ENCODE measurements at regions not wholly inside any gene's neighbourhood (a gene's known extent, or its start where the extent isn't known, plus 50 kb on each side); places are given as distances from the start of the nearest gene placed in this dataset.
"Not testable (repeated sequence)": the region's sequence is repeated elsewhere in the genome, so short reads cannot be mapped to it uniquely, and the experiment has no call there.

DNA sequence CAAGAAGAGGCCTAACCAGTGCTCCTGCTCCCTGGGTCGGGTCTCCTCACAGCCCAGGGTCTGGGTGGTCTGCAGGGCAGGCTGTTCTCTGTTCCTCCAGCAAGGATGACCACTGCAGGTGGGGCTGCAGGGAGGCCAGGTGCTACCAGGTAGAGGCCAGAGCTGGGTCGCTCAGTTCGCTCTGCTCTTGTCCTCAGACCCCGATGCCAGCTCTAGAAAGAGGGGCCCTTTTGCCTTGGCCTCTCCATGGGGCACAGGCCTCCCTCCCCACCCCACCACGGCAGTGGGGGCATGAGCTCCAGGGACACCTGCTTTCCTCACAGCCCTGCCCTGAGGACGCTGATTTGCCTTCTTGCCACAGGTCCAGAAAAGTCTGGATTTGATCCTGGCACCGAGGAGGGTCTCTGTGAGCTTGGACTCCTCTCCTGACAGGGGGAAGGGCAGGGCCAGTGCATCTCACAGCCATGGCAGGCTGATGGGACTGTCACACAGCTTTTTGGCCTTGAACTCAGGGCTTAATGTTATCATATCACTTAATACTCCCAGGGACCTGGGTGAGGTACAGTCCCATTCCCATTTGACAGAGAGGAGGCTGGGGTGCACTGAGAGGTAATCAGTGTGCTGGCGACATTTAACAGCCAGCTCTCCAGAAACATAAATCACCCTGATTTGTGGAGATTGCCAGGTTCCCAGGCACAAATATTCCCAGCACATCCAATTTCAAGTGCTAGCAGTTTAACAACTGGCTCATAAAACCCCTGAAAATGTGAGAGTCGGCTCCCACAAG, 273.0 kb upstream of the SFSWAP start:
- DNase-seq (ENCODE audit: low read depth in 2 of 2): no peak

DNA sequence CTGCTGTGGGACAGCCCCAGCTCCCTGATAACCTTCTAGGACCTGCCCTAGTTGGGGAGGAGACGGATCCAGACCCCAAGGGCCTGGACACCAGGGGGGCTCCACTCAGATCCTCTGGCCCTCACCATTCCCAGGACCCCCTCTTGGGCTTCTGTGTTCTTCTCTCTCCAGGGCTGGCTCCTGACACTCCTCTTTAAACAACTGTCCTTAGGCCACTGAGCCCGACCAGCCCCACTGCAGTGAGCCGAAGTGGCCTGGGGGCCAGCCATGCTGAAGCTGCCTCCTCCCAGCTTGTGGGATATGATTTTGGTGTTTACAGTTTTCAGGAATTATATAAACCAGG, 272.4 kb upstream of the SFSWAP start:
- DNase-seq (ENCODE audit: low read depth in 2 of 2): not testable (repeated sequence)

DNA sequence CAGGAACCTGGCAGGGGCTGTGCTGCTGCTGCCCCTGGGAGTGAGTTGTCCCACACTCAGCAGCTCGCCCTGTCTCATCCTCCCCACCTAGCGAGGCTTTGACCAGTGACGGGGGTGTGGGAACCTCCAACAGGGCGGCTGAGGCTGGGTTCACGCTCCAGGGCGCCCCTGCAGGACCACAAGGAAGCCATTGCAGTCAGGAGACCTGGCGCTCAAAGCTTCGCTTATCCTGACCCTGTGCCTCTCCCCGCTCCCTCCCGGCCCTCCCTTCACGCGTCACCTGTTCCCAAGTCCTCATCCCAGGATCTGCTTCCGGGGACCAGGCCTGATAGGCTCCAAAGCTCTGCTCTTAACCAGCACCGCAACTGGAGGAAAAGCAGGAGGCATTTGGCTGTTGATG, 272.0 kb upstream of the SFSWAP start:
- DNase-seq (ENCODE audit: low read depth in 2 of 2): no peak

DNA sequence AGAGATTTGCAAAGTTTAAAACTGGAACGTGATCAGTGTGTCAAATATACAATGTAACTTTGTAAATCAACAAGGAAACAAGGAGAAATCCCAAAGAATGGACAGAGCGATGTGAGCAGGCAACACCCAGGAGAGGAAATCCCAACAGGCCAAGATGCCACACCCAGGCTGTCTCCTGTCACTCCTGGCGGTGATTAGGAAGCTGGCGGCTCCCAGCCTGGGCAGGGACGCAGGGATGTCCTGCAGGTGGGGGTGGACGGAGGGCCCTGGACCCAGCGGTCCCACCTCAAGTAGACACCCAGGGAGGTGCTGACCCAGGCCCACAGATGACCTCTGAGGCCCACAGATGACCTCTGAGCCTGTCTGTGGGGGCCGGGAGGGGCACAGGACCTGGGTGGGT, 271.1 kb upstream of the SFSWAP start:
- not testable (repeated sequence) for DNase-seq (ENCODE audit: low read depth in 2 of 2)

DNA sequence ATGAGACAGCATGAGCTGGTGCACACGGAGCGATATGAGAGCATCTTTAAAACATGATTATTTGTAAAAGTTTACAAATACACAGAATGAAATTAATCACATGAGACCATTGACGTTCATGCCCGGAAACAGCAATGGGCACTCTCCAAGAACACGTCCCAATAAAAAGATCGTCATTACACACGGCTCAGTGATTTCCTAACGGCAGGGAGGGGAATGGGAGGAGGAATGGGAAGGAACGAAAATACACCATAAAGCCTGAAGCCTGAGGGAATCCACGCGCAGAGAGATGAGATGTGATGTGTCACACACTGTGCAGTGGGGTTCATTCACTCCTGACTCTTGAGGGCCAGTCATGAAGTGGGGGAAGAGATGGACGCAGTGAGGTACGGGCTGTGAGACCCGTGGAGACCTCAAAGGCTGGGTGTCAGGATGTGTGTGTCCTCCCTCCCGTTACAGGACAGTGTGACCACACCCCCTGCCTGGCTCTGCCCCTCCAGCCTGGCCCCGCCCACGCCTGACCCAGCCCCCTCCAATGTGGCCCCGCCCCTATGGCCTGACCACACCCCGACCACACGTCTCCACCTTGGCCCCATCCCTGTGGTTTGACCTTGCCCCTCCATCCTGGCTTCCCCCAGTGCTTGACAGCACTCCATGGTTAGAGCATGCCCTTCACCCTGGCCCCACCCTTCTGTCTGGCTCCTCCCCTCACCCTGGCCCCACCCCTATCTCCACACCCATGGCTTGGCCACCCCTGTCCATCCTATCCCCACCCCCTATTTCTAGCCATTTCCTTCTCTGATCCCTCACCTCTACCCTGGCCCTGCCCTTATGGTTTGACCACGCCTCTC, 270.5 kb upstream of the SFSWAP start:
- not testable (repeated sequence) for DNase-seq (ENCODE audit: low read depth in 2 of 2)

DNA sequence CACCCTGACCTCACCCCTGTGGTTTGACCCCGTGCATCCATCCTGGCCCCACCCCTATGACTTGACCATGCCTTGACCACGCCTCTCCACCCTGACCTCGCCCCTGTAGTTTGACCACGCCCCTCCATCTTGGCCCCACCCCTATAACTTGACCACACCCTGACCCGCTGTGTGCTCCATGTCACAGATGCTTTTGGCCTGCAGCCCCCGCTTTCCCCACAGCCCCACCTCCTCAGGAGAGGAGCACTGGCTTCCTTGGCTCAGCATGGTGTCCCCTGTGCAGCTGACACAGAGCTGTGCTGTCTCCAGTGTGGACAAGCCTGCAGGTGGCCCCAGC, 269.9 kb upstream of the SFSWAP start:
- DNase-seq (ENCODE audit: low read depth in 2 of 2): no peak

DNA sequence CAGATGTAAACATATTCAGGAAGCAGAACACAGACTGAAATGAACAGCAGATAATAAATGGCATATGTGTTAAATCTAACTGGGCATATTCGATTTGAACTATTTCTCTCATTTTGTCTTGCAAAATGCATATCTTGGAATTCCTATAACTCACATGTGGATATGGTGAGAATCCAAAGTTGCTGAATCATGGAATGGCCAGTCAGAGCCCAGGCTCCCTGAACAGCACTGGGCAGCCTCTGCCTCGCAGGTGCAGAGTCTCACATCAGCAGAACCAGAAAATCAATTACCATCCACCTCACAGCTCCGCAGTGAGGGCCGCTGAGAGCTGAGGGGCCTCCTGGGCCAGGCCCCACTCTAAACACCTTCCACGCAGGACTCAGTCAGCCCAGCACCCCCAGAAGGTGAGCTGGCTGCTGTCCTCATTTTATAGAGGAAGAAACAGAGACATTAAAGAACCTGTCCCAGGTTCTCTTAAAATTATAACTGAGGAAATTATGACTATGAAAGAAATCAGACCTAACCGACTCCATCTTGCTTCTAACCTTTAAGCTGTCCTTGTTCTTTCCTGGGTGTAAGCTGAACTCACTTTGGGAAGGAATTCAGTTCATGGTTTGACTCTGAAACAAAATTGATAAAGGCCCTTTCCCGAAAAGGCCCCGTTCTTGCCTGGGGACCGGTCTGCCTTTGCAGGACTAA, 269.1 kb upstream of the SFSWAP start:
- DNase-seq (ENCODE audit: low read depth in 2 of 2): no peak

DNA sequence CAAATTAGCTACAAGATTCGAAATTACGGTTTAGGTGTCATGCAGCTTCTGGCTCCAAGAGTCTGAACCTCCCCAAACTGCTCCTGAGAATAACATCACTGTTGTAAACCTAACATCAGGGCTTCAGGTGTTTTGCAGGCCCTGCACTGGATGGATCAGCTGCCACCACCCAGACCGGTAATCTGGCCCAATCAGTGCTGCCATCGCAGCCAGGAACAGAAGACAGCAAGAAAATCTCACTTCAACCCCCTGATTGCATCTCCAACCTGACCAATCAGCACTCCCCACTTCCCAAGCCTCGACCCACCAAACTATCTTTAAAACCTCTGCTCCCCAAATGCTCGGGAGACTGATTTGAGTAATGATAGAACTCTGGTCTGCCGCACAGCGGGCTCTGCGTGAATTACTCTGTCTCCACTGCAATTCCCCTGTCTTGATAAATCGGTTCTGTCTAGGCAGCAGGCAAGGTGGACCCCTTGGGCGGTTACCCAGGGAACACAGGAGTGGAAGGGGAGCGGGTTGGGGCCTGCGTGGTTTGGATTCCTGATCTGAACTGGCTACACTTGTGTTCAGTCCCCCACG, 268.5 kb upstream of the SFSWAP start:
- no peak for DNase-seq (ENCODE audit: low read depth in 2 of 2)

DNA sequence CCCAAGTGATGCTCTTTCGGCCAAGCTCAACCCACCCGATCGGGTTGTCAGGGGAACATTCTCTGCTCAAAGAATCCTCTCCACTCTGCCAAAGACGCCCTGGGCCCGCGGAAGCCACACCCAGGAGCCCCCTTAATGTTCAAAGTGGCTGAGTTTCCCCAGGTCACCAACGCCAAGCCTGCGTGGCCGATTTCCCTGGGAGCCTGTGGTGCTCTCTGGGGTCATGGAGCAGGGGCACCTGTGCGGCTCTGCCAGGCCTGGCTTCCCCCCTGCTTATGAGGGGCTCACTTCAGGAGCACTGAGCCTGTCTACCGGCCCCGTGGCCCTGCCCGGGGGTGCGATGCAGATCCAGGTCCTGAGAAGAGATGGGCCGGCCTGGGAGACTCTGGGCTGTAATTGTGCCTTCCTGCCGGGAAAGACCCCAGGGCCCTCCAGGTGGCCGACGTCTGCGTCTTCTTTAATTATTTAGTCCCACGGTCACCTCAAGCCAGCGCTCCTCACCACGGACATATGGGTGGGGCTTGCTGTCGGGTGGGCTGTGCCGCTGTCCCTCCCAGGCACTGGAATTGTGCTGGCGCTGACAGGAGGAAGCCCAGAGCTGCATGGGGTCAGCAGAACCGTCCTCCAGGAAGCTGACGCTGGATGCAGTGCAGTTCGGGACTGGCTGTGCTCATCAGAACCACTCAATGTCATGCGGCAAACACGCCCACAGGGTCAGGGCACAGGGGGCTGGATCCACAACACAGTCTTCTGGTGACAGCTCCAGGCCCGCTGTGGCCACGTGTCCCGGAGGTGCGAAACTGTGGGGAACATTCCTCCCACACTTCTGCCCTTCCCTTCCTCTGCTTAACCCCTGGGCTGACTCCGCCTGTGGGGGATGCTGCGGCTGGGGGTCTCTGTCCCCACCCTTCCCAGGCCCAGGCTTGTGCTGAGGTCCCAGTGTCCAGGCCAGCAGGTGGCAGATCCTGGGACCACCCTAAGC, 267.6 kb upstream of the SFSWAP start:
- DNase-seq (ENCODE audit: low read depth in 2 of 2): no peak

DNA sequence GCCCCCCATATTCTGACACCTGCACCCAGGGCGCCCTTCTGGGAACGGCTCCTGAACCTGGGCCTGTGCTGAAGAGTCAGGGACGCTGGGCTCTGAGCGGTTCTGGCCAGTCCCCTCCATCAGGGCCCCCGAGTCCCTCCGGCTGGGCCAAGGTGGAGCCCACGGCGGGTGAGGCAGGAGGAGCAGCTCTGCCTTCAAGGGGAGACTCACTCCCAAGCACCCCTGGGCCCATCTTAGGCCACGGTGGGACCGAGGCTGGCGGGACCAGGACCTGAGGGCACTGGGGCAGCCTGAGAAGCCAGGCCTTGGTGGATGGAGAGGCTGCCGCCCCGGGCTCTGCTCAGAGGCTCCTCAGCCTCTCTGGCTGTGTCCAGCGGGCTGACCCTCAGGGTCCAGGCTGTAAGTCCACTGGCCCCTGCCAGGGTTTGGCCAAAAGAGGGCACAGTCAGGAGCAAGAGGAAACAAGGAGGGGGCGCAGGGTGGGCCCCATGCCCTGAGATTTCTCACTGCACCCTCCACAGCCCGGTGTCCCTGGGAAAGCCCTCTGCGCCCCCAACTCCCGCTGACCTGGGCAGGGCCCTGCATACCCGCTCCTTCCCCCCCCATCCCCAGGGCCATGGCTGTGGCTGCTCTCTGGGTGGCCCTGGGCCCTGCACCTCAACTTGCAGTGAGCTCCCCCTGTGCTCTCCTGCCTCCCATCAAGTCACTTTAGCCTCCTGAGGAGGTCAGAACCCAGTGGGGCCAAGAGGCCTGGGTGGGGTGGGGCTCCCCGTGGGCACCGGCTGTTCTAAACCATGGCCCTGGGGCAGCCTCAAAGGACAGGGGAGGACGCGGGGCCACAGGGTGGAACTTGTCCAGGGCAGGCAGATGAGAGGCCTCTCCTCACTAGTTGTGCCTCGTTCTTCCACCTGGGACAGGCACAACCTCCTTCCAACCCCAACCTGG, 266.4 kb upstream of the SFSWAP start:
- no peak for DNase-seq (ENCODE audit: low read depth in 2 of 2)

DNA sequence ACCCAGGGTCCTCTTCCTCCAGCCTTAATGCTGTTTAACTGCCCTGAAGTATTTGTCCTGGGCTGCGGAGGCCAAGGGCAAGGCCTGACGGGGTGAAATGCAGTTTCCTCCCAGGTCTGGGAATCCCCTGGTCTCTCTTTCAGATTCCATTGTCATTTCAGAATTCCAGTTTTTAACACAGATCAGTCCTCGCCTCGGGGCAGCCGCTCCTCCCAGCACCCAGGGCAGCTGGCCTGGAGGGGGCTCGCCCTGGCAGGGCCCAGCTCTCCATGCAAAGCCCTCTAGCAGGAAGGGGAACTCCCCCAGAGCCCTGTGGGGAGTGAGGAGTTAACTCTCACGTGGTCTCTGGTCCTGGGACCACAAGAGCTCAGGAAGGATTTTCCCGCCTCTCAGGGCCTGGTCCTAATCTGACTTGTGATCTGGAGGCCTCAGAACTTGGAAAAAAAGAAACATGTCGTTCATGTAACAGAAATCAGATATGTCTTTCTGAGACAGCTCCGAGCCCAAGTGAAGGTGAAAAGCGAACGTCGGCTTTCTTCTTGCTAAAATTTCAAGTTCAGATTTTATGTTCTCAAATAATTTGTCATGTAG, 265.6 kb upstream of the SFSWAP start:
- no peak for DNase-seq (ENCODE audit: low read depth in 2 of 2)

DNA sequence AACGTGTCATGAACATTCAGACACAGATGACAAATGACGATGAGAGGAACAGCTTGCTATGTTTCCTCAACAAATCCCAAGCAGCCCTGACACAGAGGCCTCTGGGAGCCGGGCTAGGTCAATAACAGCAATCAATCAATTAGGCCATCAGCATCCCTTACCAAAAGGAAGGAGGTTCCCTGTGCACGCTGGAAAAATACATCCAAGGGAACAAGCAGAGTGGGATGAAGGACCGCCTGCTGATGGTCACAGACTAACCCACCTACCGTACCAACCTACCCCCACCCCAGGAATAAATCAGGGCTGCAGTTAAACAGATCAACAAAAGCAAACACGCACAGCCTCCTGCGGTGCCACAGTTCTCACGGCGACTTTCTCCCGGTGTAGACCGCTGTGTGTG, 265.1 kb upstream of the SFSWAP start:
- DNase-seq (ENCODE audit: low read depth in 2 of 2): no peak

DNA sequence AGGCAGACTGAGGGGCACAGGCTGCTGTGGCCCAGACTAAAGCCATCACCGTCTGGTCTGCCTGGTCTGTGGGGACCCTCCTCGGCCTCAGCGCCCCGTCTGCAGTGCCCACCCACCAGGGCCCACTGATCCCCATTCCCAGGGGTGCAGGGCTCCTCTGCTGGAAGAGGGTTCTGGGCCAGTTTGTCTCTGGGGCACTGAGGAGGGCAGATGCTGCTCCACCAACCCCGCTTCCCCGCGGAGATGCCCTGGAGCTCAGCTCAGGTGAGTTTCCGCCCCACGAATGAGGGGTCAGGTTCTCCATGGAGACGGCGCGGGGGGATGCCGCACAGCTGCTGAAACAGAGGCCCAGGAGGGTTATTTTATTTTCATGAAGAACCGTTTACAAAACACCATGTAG, 263.3 kb upstream of the SFSWAP start:
- DNase-seq (ENCODE audit: low read depth in 2 of 2): not testable (repeated sequence)

DNA sequence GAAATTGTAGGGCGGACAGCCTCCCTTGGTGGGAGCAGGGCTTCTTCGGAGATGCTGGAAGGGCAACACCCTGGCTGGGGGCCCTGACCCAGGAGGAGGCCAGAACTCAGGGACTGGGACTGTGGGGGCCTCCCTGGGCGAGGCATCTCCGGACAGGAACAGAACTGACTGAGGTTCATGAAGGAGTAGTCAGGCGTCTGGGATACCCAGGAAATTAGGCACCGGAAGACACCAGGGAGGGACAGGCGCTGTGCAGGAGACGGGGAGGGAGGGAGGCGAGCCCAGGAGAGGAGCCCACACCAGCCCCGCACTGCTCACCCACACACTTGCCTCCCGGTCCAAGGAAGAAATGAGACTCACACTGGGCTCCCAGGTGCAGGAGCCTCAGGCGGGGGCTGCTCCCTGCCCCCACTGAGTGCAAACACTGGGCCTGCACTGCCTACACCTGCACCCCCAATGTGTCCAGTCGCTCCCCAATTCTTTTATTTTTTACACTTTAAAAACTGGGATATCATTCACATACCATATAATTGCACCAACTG, 262.6 kb upstream of the SFSWAP start:
- DNase-seq (ENCODE audit: low read depth in 2 of 2): no peak

DNA sequence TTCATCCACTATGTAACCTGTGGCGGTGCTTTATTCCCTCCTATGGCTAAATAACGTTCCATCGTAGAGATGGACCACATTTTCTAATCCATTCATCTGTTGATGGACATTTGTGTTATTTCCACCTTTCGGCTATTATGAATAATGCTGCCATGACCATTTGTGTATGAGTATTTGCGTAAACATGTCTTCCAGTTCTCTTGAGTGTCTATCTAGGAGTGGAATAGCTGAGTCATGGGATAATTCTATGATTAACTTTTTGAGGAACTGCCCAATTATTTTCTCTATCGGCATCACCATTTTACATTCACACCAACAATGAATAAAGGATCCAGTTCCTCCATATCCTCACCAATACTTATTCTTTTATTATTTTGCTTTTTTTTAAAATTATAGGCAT, 261.9 kb upstream of the SFSWAP start:
- DNase-seq (ENCODE audit: low read depth in 2 of 2): no peak

DNA sequence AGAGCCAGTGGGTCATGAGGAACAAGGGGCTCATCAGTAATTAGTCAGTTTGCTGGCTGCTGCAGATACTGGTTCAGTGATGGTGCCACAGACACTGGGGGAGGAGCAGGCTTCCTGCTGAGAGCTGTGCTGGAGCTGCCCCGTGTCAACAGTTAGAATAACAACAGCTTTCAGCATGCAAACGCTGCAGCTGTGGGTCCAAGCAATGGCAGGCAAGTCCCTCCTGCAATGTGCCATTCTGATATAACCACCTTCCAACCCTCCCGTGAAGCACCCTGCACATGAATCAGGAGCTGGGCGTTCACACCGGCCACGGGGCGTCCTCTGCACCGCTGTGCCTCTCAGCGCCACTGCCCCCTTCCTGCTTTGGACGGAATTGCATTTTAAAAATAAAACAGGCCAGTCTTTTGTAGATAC, 258.4 kb upstream of the SFSWAP start:
- DNase-seq (ENCODE audit: low read depth in 2 of 2): peak; percentile 12 to 27

DNA sequence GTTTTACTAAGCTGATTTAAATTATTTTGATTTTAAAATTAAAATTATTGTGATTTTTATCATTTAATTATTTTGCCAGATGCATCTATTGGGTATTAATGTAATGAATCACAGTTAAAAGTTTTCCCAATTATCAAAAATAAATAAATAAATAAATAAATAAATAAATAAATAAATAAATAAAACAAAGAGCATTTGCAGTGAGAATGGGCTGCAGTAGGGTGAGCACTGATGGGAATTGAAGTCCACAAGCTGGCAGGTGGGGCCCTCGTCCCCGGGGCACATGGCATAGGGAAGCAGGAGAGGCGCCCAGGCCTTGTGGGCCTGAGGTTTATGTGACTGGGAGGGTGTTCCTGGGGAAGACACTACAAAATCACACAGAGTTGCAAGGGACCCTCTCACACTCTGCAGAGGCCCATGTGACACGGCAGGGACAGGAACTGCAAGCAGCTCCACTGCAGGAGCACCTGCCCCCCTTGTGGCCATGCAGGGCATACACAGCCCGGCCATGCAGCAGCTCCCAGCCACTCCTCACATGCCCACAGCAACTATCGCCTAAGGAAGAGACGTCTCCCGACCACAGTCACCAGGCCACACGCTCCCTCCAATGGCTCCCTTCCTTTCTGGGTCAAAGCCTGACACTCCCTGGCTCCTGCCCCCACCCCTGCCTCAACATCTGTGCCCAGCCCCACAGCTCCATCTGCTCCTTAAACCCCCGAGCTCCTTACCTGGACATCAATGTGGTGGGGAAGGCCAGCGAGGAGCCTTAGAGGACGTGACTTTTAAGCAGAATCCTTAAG, 256.3 kb upstream of the SFSWAP start:
- peak; percentile 35 to 36 for DNase-seq (ENCODE audit: low read depth in 2 of 2)

DNA sequence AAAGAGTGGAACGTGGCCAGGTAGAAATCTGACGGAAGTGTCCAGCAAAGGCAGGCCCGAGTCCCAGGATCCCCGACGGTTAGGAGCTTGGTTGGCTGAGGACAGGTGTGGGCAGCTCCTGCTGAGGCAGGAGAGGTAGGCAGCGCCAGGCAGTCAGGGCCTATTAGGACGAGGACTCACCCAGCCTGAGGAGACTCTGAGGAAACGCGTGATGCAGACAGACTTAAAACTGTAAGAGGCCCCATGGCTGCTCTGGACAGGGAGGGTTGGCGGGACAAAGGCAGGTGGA, 255.7 kb upstream of the SFSWAP start:
- no peak for DNase-seq (ENCODE audit: low read depth in 2 of 2)
